ENCODE measurements at regions not wholly inside any gene's neighbourhood (a gene's known extent, or its start where the extent isn't known, plus 50 kb on each side); places are given as distances from the start of the nearest gene placed in this dataset.

- WGBS: 33% methylated on average over 1 of the region's 1 CpG
Observed at GRCh38 chr15:45762726-45763125, 127.9 kb downstream of the SQOR start.

GRCh38 chr15:45763170-45763869 lies 128.5 kb downstream of the SQOR start:
- H3K9ac ChIP-seq (ENCODE audit: low read depth in 1 of 2, low read length in 2 of 2): no peak overlapping the region
- TF ChIP-seq ATF3 (IDR thresholded peaks at IDR 0.05): no peak
- no peak for TF ChIP-seq FOXA1 (IDR thresholded peaks at IDR 0.05)
- no peak for DNase-seq (ENCODE audit: low spot score)
- 61% methylated on average over 6 of the region's 6 CpGs for WGBS
- H3K27ac ChIP-seq (ENCODE audit: low read depth in 1 of 2, low read length in 2 of 2): no peak overlapping the region
- H3K36me3 ChIP-seq (ENCODE audit: control insufficient read depth in 4 of 4, insufficient read depth in 3 of 4, low read depth in 1 of 4, low read length in 3 of 4): no peaks in the 10 kb centered on the region
- H3K4me3 ChIP-seq (ENCODE audit: low read depth in 1 of 3, low read length in 3 of 3): no peak overlapping the region
- H3K27me3 ChIP-seq (ENCODE audit: control insufficient read depth in 4 of 4, insufficient read depth in 4 of 4, low read length in 3 of 4): no peaks in the 10 kb centered on the region
- no peaks in the 10 kb centered on the region for H3K9me3 ChIP-seq (ENCODE audit: control insufficient read depth in 4 of 4, low read length in 3 of 4)
- peaks cover 0 to 9% (median 4%) of the 10 kb centered on the region in 4 donors for H3K4me1 ChIP-seq (ENCODE audit: control insufficient read depth in 4 of 4, insufficient read depth in 4 of 4, low read length in 3 of 4)

More at GRCh38 chr15:45762726-45763125, 127.9 kb downstream of the SQOR start:
- Histone ChIP-seq H3K36me3 (ENCODE audit: control insufficient read depth in 4 of 4, insufficient read depth in 3 of 4, low read depth in 1 of 4, low read length in 3 of 4) (no peaks in the 10 kb centered on the region), H3K27ac (ENCODE audit: low read depth in 1 of 2, low read length in 2 of 2) (no peak overlapping the region), H3K9me3 (ENCODE audit: control insufficient read depth in 4 of 4, low read length in 3 of 4) (no peaks in the 10 kb centered on the region), H3K4me1 (ENCODE audit: control insufficient read depth in 4 of 4, insufficient read depth in 4 of 4, low read length in 3 of 4) (peaks cover 0 to 9% (median 4%) of the 10 kb centered on the region in 4 donors), H3K4me3 (ENCODE audit: low read depth in 1 of 3, low read length in 3 of 3) (no peak overlapping the region), H3K9ac (ENCODE audit: low read depth in 1 of 2, low read length in 2 of 2) (no peak overlapping the region), H3K27me3 (ENCODE audit: control insufficient read depth in 4 of 4, insufficient read depth in 4 of 4, low read length in 3 of 4) (no peaks in the 10 kb centered on the region)
- TF ChIP-seq RXRA (IDR thresholded peaks at IDR 0.05): no peak
- no peak for TF ChIP-seq ATF3 (IDR thresholded peaks at IDR 0.05)
- no peak for TF ChIP-seq REST (IDR thresholded peaks at IDR 0.05)
- no peak for TF ChIP-seq GABPA (IDR thresholded peaks at IDR 0.05 in 1 of 2, conservative IDR thresholded peaks at IDR 0.05 in 1 of 2)
- TF ChIP-seq JUND (IDR thresholded peaks at IDR 0.05): no peak
- no peak for DNase-seq (ENCODE audit: low spot score)

GRCh38 chr15:45773149-45773548 lies 138.3 kb downstream of the SQOR start:
- Histone ChIP-seq H3K36me3 (ENCODE audit: control insufficient read depth in 4 of 4, insufficient read depth in 3 of 4, low read depth in 1 of 4, low read length in 3 of 4) (no peaks in the 10 kb centered on the region), H3K4me3 (ENCODE audit: low read depth in 1 of 3, low read length in 3 of 3) (no peak overlapping the region), H3K9ac (ENCODE audit: low read depth in 1 of 2, low read length in 2 of 2) (no peak overlapping the region), H3K9me3 (ENCODE audit: control insufficient read depth in 4 of 4, low read length in 3 of 4) (no peaks in the 10 kb centered on the region), H3K4me1 (ENCODE audit: control insufficient read depth in 4 of 4, insufficient read depth in 4 of 4, low read length in 3 of 4) (no peaks in the 10 kb centered on the region), H3K27ac (ENCODE audit: low read depth in 1 of 2, low read length in 2 of 2) (no peak overlapping the region), H3K27me3 (ENCODE audit: control insufficient read depth in 4 of 4, insufficient read depth in 4 of 4, low read length in 3 of 4) (no peaks in the 10 kb centered on the region)
- DNase-seq (ENCODE audit: low spot score): no peak
- no peak for TF ChIP-seq RAD21 (IDR thresholded peaks at IDR 0.05)
- no peak for TF ChIP-seq JUND (IDR thresholded peaks at IDR 0.05)
- TF ChIP-seq, protein P1, sequence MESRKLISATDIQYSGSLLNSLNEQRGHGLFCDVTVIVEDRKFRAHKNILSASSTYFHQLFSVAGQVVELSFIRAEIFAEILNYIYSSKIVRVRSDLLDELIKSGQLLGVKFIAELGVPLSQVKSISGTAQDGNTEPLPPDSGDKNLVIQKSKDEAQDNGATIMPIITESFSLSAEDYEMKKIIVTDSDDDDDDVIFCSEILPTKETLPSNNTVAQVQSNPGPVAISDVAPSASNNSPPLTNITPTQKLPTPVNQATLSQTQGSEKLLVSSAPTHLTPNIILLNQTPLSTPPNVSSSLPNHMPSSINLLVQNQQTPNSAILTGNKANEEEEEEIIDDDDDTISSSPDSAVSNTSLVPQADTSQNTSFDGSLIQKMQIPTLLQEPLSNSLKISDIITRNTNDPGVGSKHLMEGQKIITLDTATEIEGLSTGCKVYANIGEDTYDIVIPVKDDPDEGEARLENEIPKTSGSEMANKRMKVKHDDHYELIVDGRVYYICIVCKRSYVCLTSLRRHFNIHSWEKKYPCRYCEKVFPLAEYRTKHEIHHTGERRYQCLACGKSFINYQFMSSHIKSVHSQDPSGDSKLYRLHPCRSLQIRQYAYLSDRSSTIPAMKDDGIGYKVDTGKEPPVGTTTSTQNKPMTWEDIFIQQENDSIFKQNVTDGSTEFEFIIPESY (IDR thresholded peaks at IDR 0.05): no peak
- no peak for TF ChIP-seq MAX (IDR thresholded peaks at IDR 0.05)
- TF ChIP-seq GABPA (IDR thresholded peaks at IDR 0.05 in 1 of 2, conservative IDR thresholded peaks at IDR 0.05 in 1 of 2): no peak
- no peak for TF ChIP-seq EGR1 (IDR thresholded peaks at IDR 0.05; ENCODE audit: low read depth in 2 of 2)
- TF ChIP-seq CTCF (IDR thresholded peaks at IDR 0.05; ENCODE audit: low read depth, low read length, missing input control): no peak
- TF ChIP-seq REST (IDR thresholded peaks at IDR 0.05): no peak
- TF ChIP-seq ATF3 (IDR thresholded peaks at IDR 0.05): no peak
- no peak for TF ChIP-seq RXRA (IDR thresholded peaks at IDR 0.05)
- no peak for TF ChIP-seq HNF4A (conservative IDR thresholded peaks at IDR 0.05)
- WGBS: 71% methylated on average over 3 of the region's 3 CpGs
